GM21360 (cell line): ENCODE measurements at regions not wholly inside any gene's neighbourhood (a gene's known extent, or its start where the extent isn't known, plus 50 kb on each side); places are given as distances from the start of the nearest gene placed in this dataset.
"Not testable (repeated sequence)": the region's sequence is repeated elsewhere in the genome, so short reads cannot be mapped to it uniquely, and the experiment has no call there.

Experiments used
- ATAC-seq: cut with Tn5 transposase; IDR thresholded peaks from one replicate; pipeline ENCODE4 v1.9.1; 2021; ENCODE audit warnings: mild to moderate bottlenecking, moderate library complexity; ENCODE audit not compliant: unreplicated experiment

- no peak for ATAC-seq
These were observed 719.8 kb downstream of the SLITRK1 start for GRCh38 chr13:83162493-83162892.

GRCh38 chr13:83153848-83154247 is 728.4 kb downstream of the SLITRK1 start:
- no peak for ATAC-seq

GRCh38 chr13:83151308-83151660 is 731.0 kb downstream of the SLITRK1 start:
- no peak for ATAC-seq

GRCh38 chr13:83150616-83151307 is 731.5 kb downstream of the SLITRK1 start:
- ATAC-seq: no peak

GRCh38 chr13:83136660-83137059 is 745.6 kb downstream of the SLITRK1 start:
- no peak for ATAC-seq

- ATAC-seq: no peak
These were observed 756.5 kb downstream of the SLITRK1 start for GRCh38 chr13:83125791-83126190.

- ATAC-seq: no peak
These were observed 760.4 kb downstream of the SLITRK1 start for GRCh38 chr13:83121896-83122295.

GRCh38 chr13:83117046-83117445 is 765.2 kb downstream of the SLITRK1 start:
- no peak for ATAC-seq

GRCh38 chr13:83101574-83102247 is 780.6 kb downstream of the SLITRK1 start:
- not testable (repeated sequence) for ATAC-seq

GRCh38 chr13:83100237-83100636 is 782.0 kb downstream of the SLITRK1 start:
- ATAC-seq: no peak

- ATAC-seq: no peak
These were observed 793.4 kb downstream of the SLITRK1 start for GRCh38 chr13:83088858-83089257.

GRCh38 chr13:83086948-83087347 is 795.3 kb downstream of the SLITRK1 start:
- ATAC-seq: no peak

GRCh38 chr13:83086088-83086487 is 796.2 kb downstream of the SLITRK1 start:
- ATAC-seq: no peak

GRCh38 chr13:83085186-83085900 is 796.9 kb downstream of the SLITRK1 start:
- no peak for ATAC-seq

GRCh38 chr13:83077499-83077898 is 804.8 kb downstream of the SLITRK1 start:
- ATAC-seq: no peak

- not testable (repeated sequence) for ATAC-seq
These were observed 808.3 kb downstream of the SLITRK1 start for GRCh38 chr13:83073930-83074329.

GRCh38 chr13:83065108-83065507 is 817.2 kb downstream of the SLITRK1 start:
- no peak for ATAC-seq

GRCh38 chr13:83057119-83057518 is 825.2 kb downstream of the SLITRK1 start:
- no peak for ATAC-seq

GRCh38 chr13:83056269-83056668 is 826.0 kb downstream of the SLITRK1 start:
- ATAC-seq: no peak

GRCh38 chr13:83048419-83048818 is 833.9 kb downstream of the SLITRK1 start:
- no peak for ATAC-seq

- no peak for ATAC-seq
These were observed 857.2 kb downstream of the SLITRK1 start for GRCh38 chr13:83024955-83025594.
